GF-D8 (cell line): ENCODE measurements at regions not wholly inside any gene's neighbourhood (a gene's known extent, or its start where the extent isn't known, plus 50 kb on each side); places are given as distances from the start of the nearest gene placed in this dataset.
"Not testable (repeated sequence)": the region's sequence is repeated elsewhere in the genome, so short reads cannot be mapped to it uniquely, and the experiment has no call there.

Experiments
- DNase-seq: peaks from one replicate; lab custom pipeline; 2025; lab: John Stamatoyannopoulos, UW

- no peak for DNase-seq
These were observed 875.4 kb upstream of the WWC1 start for GRCh38 chr5:167415779-167416746.

GRCh38 chr5:167417662-167418061 lies 873.8 kb upstream of the WWC1 start:
- DNase-seq = no peak

GRCh38 chr5:167425161-167425560 lies 866.3 kb upstream of the WWC1 start:
- no peak for DNase-seq

- DNase-seq = no peak
These were observed 864.9 kb upstream of the WWC1 start for GRCh38 chr5:167426501-167426900.

- not testable (repeated sequence) for DNase-seq
These were observed 863.8 kb upstream of the WWC1 start for GRCh38 chr5:167427641-167428040.

- no peak for DNase-seq
These were observed 850.6 kb upstream of the WWC1 start for GRCh38 chr5:167440846-167441245.

GRCh38 chr5:167442922-167443321 lies 848.5 kb upstream of the WWC1 start:
- no peak for DNase-seq

- DNase-seq = no peak
These were observed 843.7 kb upstream of the WWC1 start for GRCh38 chr5:167447466-167448375.

- DNase-seq = no peak
These were observed 843.1 kb upstream of the WWC1 start for GRCh38 chr5:167448376-167448775.

- no peak for DNase-seq
These were observed 840.4 kb upstream of the WWC1 start for GRCh38 chr5:167451076-167451475.

GRCh38 chr5:167452136-167452535 lies 839.3 kb upstream of the WWC1 start:
- DNase-seq = no peak

- no peak for DNase-seq
These were observed 838.0 kb upstream of the WWC1 start for GRCh38 chr5:167453246-167454030.

- DNase-seq = no peak
These were observed 833.0 kb upstream of the WWC1 start for GRCh38 chr5:167458412-167458811.

- DNase-seq = no peak
These were observed 830.9 kb upstream of the WWC1 start for GRCh38 chr5:167460449-167461020.

GRCh38 chr5:167463939-167464338 lies 827.5 kb upstream of the WWC1 start:
- DNase-seq = no peak

GRCh38 chr5:167466992-167467391 lies 824.5 kb upstream of the WWC1 start:
- no peak for DNase-seq

- no peak for DNase-seq
These were observed 818.8 kb upstream of the WWC1 start for GRCh38 chr5:167472566-167473108.

GRCh38 chr5:167478188-167478587 lies 813.3 kb upstream of the WWC1 start:
- DNase-seq = no peak

- DNase-seq = no peak
These were observed 811.7 kb upstream of the WWC1 start for GRCh38 chr5:167479779-167480178.

- no peak for DNase-seq
These were observed 810.1 kb upstream of the WWC1 start for GRCh38 chr5:167481345-167481744.

GRCh38 chr5:167482555-167482954 lies 808.9 kb upstream of the WWC1 start:
- DNase-seq = no peak
